CD4-positive, alpha-beta T cell treated with Interferon alpha-2 for 1 hour (primary cell): ENCODE measurements at regions not wholly inside any gene's neighbourhood (a gene's known extent, or its start where the extent isn't known, plus 50 kb on each side); places are given as distances from the start of the nearest gene placed in this dataset.

Source experiments
- DNase-seq, 2 donors: peaks; one replicate each; pipeline ENCODE4 v3.0.0-alpha.2; 2020 to 2022

DNA sequence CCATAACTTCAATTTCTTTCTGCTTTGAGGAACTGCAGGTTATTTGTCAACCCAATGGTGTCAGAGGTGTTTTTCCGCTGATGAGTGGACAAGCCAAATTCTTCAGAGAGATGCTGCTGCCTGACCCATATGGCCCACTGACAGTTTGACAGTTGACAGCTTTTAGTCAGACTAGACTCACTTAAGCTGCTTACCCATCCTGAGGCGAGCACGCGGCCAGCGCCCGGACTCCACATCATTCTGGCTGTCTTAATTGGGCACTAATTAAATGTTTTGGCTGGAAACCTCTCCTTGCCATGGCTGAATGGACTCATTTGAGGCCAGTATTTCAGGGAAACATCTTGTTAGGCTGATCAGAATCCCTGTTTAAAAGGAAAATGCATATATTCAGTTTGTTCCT lies 316.1 kb upstream of the FANCL start:
- DNase-seq = no peak

- no peak for DNase-seq
Measured at GRCh38 chr2:58553937-58554336, 312.8 kb upstream of the FANCL start.

- no peak for DNase-seq
Measured at GRCh38 chr2:58553522-58553921, 312.4 kb upstream of the FANCL start.

- DNase-seq = no peak
Measured at GRCh38 chr2:58545300-58546280, 304.5 kb upstream of the FANCL start.

- DNase-seq = no peak
Measured at GRCh38 chr2:58543442-58543841, 302.3 kb upstream of the FANCL start.

DNA sequence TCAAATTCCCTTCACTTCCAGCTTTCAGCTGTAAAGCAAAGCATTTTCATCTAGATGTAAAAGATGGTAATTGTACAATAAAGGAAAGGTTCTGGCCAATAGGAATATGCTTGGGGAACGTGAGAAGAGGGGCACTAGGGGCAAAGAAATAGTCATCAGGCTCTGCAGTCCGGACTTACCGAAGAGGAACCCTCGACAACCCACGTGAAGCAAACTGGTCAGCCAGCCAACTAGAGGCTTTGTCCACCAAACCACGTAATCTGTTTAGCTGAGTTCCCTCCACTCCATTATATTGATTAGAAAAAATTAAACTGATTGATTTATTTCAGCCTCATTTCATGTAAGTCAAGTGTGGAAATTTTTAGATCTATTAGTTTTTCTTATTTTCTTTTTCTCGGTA lies 300.4 kb upstream of the FANCL start:
- no peak for DNase-seq

DNA sequence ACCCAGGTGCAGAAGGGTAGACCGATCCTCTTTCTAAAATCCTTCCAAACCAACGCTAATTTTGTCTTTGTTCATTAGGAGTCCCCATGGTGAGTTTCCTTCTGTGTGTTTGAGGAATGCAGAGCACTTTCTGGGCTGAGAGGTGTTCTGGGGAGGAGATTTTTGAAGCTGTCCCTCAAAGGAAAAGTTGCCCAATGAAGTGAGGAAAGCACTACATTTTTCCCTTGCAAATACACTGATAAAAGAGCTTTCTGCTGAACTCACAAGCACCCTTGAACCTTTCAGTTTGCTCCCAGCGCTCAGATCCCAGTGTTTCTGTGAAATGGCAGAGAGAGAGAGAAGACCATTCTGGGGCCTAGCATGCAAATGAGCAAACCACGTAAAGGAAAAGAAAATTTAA lies 299.6 kb upstream of the FANCL start:
- no peak for DNase-seq

DNA sequence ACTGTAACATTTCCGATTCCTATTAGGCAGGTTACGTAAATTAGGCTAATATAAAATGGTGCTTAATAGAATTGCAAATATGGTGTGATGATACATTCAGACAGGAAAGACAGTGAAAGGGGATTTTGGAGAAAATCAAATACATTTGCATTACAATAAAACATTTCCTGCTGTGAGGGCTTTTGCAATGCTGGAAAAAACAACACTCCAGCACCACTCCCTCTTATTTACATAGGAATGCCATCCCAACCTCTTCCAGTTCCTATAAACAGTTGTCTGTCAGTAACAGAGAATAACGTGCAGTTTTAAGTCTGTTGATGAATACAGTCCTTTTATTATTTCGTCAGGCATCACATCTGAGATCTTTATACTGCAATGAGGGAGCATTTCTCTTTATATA lies 298.8 kb upstream of the FANCL start:
- DNase-seq = no peak

DNA sequence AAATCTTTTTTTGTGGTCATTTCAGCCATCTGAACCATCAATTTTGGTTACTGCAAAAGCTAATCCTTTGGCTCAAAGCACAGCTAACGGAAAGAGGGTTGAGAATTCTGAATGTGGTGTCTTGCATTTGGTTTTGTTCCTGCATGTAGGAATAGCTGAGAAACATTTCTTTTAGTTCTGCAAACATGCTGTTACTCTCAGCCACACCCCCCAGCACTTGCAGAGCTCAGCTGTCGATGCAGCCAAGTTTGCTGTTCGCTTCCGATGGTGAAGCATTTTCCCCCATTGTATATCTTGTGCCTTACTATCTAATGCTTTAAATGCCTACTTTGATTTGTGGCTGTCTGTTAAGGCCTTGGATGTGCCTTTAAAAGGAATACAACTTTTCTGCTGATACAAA lies 294.9 kb upstream of the FANCL start:
- DNase-seq = no peak

DNA sequence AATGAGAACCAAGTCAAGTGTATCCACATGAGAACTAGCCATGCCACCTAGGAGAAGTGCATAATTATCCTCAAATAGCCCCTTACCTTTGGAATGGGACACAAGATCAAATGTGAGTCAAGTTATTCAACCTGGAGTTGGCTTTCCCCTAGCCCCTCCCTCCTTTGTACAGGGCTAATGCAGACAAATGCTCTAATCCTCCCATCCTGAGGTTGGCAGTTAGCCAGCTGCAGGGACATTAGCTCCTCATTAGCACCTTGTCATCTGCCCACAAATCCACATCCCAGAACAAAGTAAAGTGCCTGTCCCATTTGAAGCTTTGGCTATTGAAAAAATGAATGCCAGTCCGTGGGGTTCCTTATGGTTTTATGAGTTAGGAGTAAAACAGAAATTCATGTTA lies 294.1 kb upstream of the FANCL start:
- no peak for DNase-seq

GRCh38 chr2:58533376-58533775 lies 292.3 kb upstream of the FANCL start:
- DNase-seq = no peak

DNA sequence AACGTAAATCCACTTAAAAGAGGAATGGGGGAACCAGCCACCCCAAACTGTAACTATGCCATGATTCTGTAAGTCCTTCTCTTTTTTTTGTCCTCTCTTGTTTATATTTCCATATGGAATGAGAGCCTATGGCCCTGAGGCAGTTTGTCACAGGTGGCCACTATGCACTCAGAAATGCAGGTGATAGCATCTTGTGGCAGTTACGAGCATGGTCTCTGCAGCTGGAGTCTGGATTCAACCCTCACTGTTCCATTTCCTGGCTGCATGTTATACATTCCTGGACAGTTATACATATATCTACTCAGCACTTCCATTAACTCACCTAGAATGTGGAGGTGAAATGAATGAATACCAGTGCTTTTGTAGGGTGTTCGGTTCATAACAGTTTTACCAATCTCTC lies 291.5 kb upstream of the FANCL start:
- no peak for DNase-seq

DNA sequence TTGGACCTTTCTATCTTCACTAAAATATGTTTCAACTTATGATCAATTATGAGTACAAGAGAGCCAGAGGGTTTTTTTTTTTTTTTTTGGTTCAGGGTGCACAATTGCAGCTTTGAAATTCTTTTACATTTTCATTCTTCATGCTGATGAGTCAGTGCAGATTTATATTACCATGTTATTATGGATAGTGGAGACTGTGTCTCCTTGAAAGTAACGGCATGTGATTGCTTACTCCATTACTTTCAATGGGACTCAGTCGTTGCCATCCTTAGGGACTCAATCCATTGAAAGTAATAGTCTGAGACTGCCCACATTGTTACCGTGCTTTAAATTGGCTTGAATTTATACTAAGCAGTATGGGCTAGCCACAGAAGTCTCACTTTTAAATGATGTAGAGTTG lies 286.5 kb upstream of the FANCL start:
- DNase-seq = no peak

GRCh38 chr2:58521803-58522554 lies 280.9 kb upstream of the FANCL start:
- no peak for DNase-seq

GRCh38 chr2:58520903-58521302 lies 279.8 kb upstream of the FANCL start:
- no peak for DNase-seq

DNA sequence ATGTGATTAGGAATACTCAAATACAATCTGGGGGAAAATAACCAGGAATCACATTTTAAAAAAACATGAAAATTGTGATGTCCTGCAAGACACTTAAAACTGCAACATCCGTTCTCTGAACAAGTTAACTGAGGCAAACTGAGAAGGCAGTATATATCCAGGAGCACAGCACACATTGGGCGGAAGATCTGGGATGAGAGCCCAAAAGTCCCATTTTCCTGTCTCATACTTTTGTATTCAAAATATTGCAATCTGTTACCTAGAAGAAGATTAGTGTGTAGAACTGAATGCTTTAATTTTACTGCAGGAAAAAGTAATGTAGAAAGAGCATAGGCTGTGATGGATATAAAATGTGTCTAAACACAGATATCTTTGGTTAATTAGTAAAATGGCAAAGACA lies 276.8 kb upstream of the FANCL start:
- no peak for DNase-seq

DNA sequence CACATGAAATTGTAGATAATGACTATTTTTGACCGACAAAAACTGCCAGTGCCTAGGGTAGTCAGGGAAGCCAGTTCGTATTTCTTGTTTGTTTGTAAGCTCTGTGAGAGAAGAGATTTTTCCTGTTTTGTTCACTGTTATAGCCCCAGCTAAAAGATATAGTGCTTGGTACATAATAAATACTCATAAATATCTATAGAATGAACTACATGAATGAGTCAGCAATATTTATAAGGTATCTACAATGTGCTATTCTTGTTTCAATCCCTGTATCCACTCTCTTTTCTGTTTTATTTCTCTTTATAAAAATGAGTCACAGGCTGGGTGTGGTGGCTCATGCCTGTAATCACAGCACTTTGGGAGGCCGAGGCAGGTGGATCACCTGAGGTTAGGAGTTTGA lies 275.6 kb upstream of the FANCL start:
- DNase-seq = no peak

DNA sequence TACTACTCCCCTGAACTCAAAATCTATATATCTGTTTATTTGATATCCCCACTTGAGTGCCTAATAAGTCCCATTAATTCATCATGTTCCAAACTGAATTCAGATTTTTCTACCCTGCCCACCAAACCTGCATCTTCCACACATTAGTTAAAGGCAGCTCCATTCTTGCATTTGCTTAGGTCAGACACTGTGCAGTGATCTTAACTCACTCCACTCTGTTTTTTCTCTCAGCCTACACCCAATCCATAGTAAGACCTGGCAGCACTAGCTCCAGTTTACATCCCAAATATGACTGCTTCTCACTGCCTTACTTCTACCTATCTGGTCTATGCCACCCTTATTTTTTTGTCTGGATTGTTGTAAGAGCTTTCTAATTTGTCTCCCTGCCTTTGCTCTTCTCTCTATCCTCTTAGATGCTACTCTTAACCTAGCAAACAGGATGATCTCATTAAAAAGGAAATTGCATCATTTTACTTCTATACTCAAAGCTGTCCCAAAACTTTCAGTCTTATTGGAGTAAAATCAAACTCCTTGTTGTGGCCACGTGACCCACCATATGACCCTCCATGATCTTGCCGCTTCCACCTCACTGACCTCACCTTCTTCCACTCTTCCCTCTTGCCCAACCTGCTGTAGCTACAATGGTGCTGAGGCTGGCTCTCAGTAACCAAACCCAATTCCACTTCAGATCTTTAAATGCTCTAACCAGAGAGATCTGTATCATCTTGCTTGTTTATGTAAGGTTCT lies 274.9 kb upstream of the FANCL start:
- DNase-seq = no peak

- no peak for DNase-seq
Measured at GRCh38 chr2:58514252-58514651, 273.1 kb upstream of the FANCL start.

DNA sequence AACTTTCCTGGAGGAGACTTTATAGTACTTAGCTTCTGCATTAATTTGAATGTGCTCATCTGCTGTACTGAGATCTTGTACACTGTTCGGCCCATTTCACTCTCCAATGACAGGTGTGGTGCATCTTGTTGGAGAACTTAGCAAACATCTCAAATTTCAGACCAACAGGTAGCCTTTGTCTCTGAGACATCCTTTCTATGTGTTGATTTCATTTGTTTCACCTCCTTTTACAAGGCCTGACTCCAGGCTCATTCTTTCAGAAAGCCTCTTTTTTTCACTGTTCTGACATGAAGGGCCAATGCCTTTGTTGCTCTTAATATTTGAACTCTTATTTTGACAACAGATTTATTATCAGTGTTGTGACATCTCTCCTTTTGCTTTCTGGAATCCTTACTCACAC lies 271.8 kb upstream of the FANCL start:
- no peak for DNase-seq

DNA sequence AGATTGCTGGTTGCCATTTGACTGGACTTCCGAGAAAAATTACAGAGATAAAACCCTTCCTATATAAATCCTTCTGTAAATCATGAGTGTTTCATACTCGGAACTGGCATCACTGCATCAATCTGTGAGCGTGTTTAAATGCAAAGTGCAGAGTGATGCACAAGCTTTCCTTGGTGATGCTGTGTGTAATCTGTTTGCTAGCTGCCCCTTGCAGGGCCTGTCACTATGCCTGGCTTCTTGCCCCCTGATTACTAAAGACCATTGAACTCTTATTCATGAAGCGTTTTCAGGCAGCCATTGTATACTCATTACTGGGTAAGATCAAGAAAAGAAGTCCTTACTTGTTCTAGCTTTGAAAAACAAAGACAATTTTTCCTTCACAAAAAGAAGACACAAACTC lies 266.9 kb upstream of the FANCL start:
- DNase-seq = no peak

- DNase-seq = no peak
Measured at GRCh38 chr2:58503918-58504317, 262.8 kb upstream of the FANCL start.

DNA sequence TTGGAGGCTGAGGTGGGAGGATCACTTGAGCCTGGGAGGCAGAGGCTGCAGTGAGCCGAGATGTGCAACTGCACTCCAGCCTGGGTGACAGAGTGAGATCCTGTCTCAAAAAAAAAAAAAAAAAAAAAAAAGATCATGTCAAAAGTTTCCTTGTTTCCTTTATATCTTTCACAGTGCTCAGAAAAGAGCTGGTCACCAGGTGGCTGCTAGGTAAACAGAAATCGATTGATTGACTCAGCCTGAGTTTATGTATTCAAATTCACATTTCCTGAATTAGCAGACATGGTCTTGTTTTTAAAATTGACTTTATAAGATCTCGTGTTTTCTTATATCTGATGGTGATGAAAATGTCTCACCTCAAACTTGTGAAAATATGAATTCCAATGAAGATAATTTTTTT lies 261.8 kb upstream of the FANCL start:
- DNase-seq = no peak
